Nephron (organoid): ENCODE measurements at regions not wholly inside any gene's neighbourhood (a gene's known extent, or its start where the extent isn't known, plus 50 kb on each side); places are given as distances from the start of the nearest gene placed in this dataset.

Experiments
- H3K27ac Mint-ChIP-seq, 3 experiments: 2 replicates each; pipeline ENCODE4 v1.8.0; 2020; ENCODE audit warnings: mixed read lengths in 3 of 3, mild to moderate bottlenecking in 2 of 3, moderate library complexity in 1 of 3
- H3K27me3 Mint-ChIP-seq: 2 replicates; pipeline ENCODE4 v1.8.0; 2021; ENCODE audit warnings: low read depth, mild to moderate bottlenecking, moderate library complexity, mixed read lengths
- H3K36me3 Mint-ChIP-seq: 2 replicates; pipeline ENCODE4 v1.8.0; 2020; ENCODE audit warnings: low read depth, mixed read lengths
- H3K4me1 Mint-ChIP-seq: 2 replicates; pipeline ENCODE4 v1.8.0; 2020; ENCODE audit warnings: mixed read lengths
- H3K4me3 Mint-ChIP-seq, 3 experiments: 2 replicates each; pipeline ENCODE4 v1.8.0; 2020; ENCODE audit warnings: mild to moderate bottlenecking in 3 of 3, mixed read lengths in 3 of 3, moderate library complexity in 2 of 3
- H3K9me3 Mint-ChIP-seq: 2 replicates; pipeline ENCODE4 v1.8.0; 2020; ENCODE audit warnings: mixed read lengths
- CTCF ChIP-seq, 3 experiments: fragments of 200-600 bp; sonication (generic); IDR thresholded peaks; one replicate each; pipeline ENCODE4 v1.5.0; 2021; ENCODE audit warnings: antibody characterized with exemption in 3 of 3; ENCODE audit not compliant: unreplicated experiment in 3 of 3

GRCh38 chr18:78895207-78896001 lies 84.2 kb upstream of the SALL3 start:
- no peaks in the 10 kb centered on the region for H3K36me3 Mint-ChIP-seq
- no peak overlapping the region for H3K27ac Mint-ChIP-seq
- no peak overlapping the region for H3K4me3 Mint-ChIP-seq
- H3K4me1 Mint-ChIP-seq, result no peaks in the 10 kb centered on the region
- H3K9me3 Mint-ChIP-seq, result peaks cover 27% of the 10 kb centered on the region
- peaks cover 51% of the 10 kb centered on the region for H3K27me3 Mint-ChIP-seq
- no peak for TF ChIP-seq CTCF (IDR thresholded peaks at IDR 0.05; ENCODE audit: unreplicated experiment in 3 of 3)

GRCh38 chr18:78896111-78896905 lies 83.3 kb upstream of the SALL3 start:
- peaks cover 49% of the 10 kb centered on the region for H3K27me3 Mint-ChIP-seq
- H3K4me1 Mint-ChIP-seq, result no peaks in the 10 kb centered on the region
- no peak for TF ChIP-seq CTCF (IDR thresholded peaks at IDR 0.05; ENCODE audit: unreplicated experiment in 3 of 3)
- no peak overlapping the region for H3K27ac Mint-ChIP-seq
- H3K36me3 Mint-ChIP-seq, result no peaks in the 10 kb centered on the region
- no peak overlapping the region for H3K4me3 Mint-ChIP-seq
- peaks cover 21% of the 10 kb centered on the region for H3K9me3 Mint-ChIP-seq

GRCh38 chr18:78898066-78898465 lies 81.6 kb upstream of the SALL3 start:
- Mint-ChIP-seq H3K4me3 (no peak overlapping the region), H3K27me3 (peaks cover 41% of the 10 kb centered on the region), H3K36me3 (no peaks in the 10 kb centered on the region), H3K9me3 (peaks cover 16% of the 10 kb centered on the region), H3K4me1 (no peaks in the 10 kb centered on the region), H3K27ac (no peak overlapping the region)
- no peak for TF ChIP-seq CTCF (IDR thresholded peaks at IDR 0.05; ENCODE audit: unreplicated experiment in 3 of 3)

GRCh38 chr18:78898635-78899034 lies 81.0 kb upstream of the SALL3 start:
- peaks cover 42% of the 10 kb centered on the region for H3K27me3 Mint-ChIP-seq
- no peaks in the 10 kb centered on the region for H3K4me1 Mint-ChIP-seq
- H3K36me3 Mint-ChIP-seq, result no peaks in the 10 kb centered on the region
- no peak overlapping the region for H3K27ac Mint-ChIP-seq
- H3K4me3 Mint-ChIP-seq, result no peak overlapping the region
- H3K9me3 Mint-ChIP-seq, result peaks cover 16% of the 10 kb centered on the region
- TF ChIP-seq CTCF (IDR thresholded peaks at IDR 0.05; ENCODE audit: unreplicated experiment in 3 of 3), result no peak

GRCh38 chr18:78899241-78899640 lies 80.4 kb upstream of the SALL3 start:
- H3K4me1 Mint-ChIP-seq, result no peaks in the 10 kb centered on the region
- no peak overlapping the region for H3K27ac Mint-ChIP-seq
- no peak overlapping the region for H3K4me3 Mint-ChIP-seq
- peaks cover 45% of the 10 kb centered on the region for H3K27me3 Mint-ChIP-seq
- TF ChIP-seq CTCF (IDR thresholded peaks at IDR 0.05; ENCODE audit: unreplicated experiment in 3 of 3), result no peak
- peaks cover 16% of the 10 kb centered on the region for H3K9me3 Mint-ChIP-seq
- no peaks in the 10 kb centered on the region for H3K36me3 Mint-ChIP-seq
